ENCODE measurements at regions not wholly inside any gene's neighbourhood (a gene's known extent, or its start where the extent isn't known, plus 50 kb on each side); places are given as distances from the start of the nearest gene placed in this dataset.

- no peak for TF ChIP-seq CHD7 (IDR thresholded peaks at IDR 0.05; ENCODE audit: insufficient replicate concordance, low read length)
- TF ChIP-seq EZH2 (IDR thresholded peaks at IDR 0.05; ENCODE audit: low read depth, low read length, severe bottlenecking): no peak
- no peak for TF ChIP-seq JUN (IDR thresholded peaks at IDR 0.05; ENCODE audit: low read depth, low read length)
- TF ChIP-seq E2F6 (IDR thresholded peaks at IDR 0.05): no peak
- no peak for TF ChIP-seq NRF1 (IDR thresholded peaks at IDR 0.05; ENCODE audit: low read depth, low read length)
- no peak for TF ChIP-seq YY1 (IDR thresholded peaks at IDR 0.05; ENCODE audit: low read depth, low read length)
- no peak for TF ChIP-seq USF2 (IDR thresholded peaks at IDR 0.05; ENCODE audit: low read length)
- TF ChIP-seq SP2 (IDR thresholded peaks at IDR 0.05; ENCODE audit: low read length): no peak
- no peak for TF ChIP-seq SP1 (IDR thresholded peaks at IDR 0.05; ENCODE audit: low read depth, low read length)
- TF ChIP-seq BACH1 (IDR thresholded peaks at IDR 0.05; ENCODE audit: low read length): no peak
Measured at GRCh38 chr21:41596241-41596925, 88.4 kb upstream of the TMPRSS2 start (continued).

Data from H1 (cell line).